NOMO-1 (cell line): ENCODE measurements at regions not wholly inside any gene's neighbourhood (a gene's known extent, or its start where the extent isn't known, plus 50 kb on each side); places are given as distances from the start of the nearest gene placed in this dataset.
"Not testable (repeated sequence)": the region's sequence is repeated elsewhere in the genome, so short reads cannot be mapped to it uniquely, and the experiment has no call there.

Experiments used
- DNase-seq, 2 experiments: peaks; one replicate each; lab custom pipeline; 2025; ENCODE audit not compliant: unreplicated experiment in 2 of 2; lab: John Stamatoyannopoulos, UW

DNA sequence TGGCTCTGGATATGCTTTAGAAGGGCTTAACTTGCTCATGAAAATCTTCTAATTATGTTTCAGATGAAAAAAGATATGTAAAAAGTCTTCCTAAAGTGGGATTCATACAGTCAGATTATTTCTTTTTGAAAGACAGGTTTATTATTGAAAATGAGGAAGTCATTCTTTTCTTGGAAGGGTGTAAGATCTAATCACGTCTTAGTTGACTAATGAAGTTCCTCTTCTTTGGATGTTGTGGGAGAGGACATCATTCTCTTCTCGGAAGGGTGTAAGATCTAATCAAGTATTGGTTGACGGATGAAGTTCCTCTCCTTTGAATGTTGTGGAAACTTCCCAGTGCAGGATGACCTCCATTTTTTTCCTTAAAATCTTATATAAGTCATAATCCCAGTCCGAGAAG is 74.9 kb downstream of the ALG10 start:
- peak; percentile 45 to 77 for DNase-seq

DNA sequence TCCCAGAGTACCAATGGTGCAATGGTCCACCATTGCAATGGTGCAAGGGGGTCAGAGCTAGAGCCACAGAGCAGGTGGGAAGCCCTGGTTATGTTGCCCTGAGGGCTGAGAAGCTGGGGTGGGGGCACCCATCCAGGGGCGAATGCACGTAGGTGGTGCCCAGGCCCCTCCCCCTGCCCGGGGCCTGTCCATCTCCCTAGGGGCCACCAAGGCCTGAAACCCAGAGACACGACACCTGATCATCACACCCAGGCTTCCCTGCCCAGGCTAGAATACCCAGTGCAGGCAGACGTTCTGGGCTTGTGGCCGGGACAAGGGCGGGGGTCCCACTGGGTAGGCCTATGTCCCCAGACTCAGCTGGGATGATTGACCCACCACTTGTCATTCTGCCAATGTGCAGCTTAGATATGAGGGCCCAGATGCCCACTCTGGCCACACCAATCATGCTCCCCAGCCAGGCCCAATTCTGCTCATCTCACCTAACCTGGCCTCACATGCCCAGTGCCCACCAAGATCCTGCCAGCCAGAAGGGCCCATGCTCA is 83.2 kb downstream of the ALG10 start:
- DNase-seq, result no peak

DNA sequence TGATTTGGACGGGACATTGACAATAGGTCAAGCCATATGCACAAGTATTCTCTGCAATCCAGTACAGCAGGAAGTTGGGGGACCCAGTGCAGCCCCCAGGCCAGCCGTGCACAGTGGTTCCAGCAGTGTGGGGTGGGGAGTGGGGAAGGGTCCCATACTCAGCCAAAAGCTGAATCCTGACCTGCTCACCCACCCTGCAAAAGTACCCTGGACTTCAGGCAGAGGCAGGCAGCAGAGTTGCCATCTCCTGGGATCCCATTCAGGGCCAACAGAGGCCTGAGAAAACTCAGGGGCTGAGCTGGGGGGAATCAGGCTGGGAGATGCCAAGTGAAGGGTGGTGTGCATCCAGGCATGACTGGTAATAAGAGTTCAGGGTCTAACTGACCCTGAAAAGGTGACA is 83.9 kb downstream of the ALG10 start:
- no peak for DNase-seq

- DNase-seq, result no peak
These were observed 84.7 kb downstream of the ALG10 start for GRCh38 chr12:34107016-34107415.

- DNase-seq, result no peak
These were observed 85.6 kb downstream of the ALG10 start for GRCh38 chr12:34107781-34108404.

DNA sequence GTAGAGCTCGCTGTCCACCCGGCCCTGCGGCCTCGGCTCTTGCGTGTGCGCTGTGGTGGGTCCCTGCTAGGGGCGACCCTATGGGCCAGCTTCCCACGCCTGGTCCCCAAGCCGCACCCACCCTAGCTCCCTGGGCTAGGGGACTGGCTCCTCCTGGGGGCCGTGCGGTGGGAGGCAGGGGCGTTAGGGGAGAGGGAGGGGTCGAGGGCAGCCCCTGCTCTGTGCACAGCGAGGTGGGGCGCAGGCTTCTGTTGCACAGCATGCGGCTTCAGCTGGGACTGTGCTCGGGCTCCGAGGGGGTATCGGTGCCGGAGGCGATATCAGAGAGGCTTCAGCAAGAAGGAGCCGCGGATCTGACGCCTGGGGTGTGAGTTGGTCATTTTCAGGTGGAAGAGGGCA is 86.1 kb downstream of the ALG10 start:
- no peak for DNase-seq

- DNase-seq, result no peak
These were observed 86.7 kb downstream of the ALG10 start for GRCh38 chr12:34108967-34109366.

DNA sequence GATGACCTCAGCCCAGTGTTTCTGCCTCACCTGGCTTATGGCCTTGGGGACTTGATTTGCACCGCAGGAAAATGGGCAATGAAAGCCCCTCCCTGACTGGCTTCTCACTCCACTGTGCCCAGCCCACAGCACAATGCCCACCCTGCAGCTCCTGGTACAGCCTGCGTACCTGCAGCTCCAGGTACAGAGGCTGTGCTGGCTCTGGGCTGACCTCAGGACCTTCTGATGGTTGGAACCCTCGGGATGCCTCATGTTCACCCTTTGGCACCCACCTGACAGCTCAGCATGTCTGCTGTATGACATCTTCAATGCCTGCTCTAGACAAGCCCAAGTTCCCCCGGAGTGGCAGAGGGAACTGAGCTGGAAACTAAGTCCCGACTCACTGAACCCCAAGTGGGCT is 87.1 kb downstream of the ALG10 start:
- DNase-seq, result no peak

DNA sequence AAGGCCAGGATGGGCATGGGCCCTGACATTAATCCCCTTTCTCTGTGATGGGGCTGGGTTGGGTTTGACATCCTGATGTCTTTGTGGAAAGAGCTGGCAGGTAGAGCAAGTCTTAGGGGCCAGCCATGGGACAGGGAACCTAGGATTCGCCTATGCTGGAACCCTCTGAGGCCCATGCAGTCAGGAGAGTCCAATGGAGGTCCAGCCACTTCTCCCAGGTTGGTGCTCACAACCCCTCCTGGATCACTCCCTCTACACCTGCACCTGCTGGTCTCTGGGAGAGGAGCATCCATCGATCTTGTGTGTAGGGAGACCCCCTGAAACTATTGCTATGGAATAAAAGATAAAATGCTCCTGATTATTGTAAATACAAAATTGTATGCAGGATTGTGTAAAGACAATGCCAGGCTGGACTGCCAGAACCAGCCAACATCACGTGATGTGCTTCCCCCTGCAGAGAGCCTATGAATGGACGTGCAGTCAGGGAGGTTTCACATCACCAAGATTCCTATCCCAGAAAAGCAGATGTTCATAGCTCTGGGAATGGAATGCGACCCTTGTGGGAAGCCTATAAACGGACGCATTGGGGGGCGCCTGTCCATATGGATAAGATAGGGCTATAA is 87.7 kb downstream of the ALG10 start:
- DNase-seq, result not testable (repeated sequence)

DNA sequence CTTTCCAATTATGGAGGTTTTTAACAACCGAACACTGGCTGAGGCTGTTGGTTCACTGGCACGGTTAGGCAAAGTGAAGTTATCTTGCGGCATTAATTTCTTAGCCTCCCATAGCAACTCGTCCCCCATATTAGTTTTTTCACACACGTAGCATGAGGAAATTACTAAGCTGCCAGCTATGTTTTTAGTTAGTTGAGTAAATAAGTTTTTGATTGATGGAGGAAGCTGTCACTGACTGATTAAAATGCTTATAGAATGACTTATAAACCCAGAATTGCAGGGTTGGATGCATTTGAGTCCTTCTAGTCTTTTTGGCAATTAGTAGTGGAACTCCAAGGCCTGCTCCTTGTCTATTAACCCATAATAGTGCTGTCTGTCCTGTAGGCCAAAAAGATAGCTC is 97.1 kb downstream of the ALG10 start:
- DNase-seq, result no peak

GRCh38 chr12:34121360-34121759 is 99.1 kb downstream of the ALG10 start:
- DNase-seq, result no peak

- DNase-seq, result peak; percentile 21 to 44
These were observed 100.8 kb downstream of the ALG10 start for GRCh38 chr12:34123092-34123491.

GRCh38 chr12:34124608-34125007 is 102.3 kb downstream of the ALG10 start:
- DNase-seq, result no peak

DNA sequence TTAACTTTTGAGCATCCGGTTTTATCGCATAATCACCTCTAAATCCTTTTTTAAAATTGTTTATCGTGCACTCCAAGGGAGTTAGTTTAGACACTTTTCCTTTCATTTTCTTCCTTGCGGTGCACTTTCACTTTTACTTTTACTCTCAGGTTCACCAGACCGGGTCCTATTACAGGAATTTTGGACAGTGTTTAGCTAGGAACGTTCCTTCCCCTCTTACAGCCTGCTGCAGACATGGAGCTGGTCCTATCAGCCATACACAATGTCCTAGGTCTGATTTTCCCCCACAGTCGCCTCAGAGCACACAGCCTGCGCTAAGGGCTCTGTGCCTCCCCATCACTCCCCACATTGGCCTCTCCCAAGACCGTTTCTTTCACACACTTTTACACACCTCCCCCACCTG is 103.9 kb downstream of the ALG10 start:
- DNase-seq, result peak in 1 of 2 experiments; percentile 49

DNA sequence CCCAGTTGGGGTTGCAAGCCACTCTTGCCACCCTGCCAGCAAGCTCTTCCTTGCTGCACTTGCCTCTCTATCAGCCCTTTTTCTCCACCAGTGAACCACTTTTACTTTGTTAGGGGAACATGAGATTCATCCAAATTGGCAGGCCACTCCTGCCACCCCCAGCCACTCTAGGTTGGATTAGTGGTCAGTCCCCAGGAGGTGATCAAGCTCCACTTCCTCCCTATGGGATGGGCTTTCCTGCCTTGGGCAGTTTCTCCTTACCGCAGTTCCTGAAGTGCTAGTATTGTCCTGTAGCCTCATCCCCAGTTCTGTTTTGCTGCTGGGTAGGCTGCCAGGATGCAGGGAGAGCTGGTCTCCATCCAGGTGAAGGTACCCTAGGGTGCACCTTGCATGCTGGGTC is 104.5 kb downstream of the ALG10 start:
- DNase-seq, result no peak

DNA sequence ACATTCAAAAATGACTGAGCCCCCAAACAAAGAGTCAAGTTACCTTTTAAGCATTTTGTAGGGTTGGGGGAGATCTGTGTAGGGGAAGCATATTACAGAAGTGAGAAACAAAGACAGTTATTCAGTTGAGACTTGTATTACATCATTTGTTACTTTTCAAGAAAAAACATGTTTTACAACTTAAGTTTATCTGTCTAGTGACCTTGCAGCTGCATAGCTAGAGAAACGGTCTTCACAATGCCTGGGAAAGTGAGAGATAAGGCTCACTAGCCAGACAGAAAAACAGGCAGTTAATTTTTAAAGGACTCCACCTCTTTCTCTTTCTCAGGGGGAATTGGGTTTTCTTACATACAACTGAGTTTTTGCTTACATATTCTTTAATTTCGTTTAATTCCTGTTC is 105.1 kb downstream of the ALG10 start:
- DNase-seq, result not testable (repeated sequence)

- no peak for DNase-seq
These were observed 120.1 kb downstream of the ALG10 start for GRCh38 chr12:34142430-34142829.

GRCh38 chr12:34151019-34151418 is 128.7 kb downstream of the ALG10 start:
- no peak for DNase-seq

- no peak for DNase-seq
These were observed 141.1 kb downstream of the ALG10 start for GRCh38 chr12:34163443-34163842.

DNA sequence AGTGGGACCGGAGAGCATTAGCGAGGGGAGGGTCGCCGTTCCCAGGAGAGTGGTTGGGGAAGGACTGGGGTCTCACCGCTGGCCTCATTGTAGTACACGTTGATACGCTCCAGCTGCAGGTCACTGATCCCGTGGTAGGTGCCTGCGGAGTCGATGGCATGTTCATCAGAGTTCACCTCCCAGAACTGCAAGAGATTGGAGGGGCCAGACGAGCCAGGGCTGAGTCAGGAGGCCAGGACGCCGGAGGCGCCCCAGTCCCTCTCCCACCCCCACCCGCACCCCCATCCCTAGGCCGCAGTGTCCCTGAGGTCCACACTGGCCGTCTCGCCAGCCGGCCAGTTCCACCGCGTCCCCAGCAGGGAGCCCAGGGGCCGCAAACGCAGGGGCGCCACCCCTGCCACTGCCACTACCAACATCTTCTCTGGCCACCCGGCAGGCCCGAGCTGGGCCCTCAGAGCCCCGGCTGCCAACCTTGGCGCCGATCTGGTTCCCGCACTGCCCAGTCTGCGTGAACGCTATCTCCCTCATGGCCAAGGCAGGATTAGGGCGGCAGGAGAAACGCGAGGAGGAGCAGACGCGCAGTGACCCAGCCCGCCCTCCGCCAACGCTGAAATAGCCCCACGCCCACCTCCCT is 144.2 kb downstream of the ALG10 start:
- DNase-seq, result no peak

DNA sequence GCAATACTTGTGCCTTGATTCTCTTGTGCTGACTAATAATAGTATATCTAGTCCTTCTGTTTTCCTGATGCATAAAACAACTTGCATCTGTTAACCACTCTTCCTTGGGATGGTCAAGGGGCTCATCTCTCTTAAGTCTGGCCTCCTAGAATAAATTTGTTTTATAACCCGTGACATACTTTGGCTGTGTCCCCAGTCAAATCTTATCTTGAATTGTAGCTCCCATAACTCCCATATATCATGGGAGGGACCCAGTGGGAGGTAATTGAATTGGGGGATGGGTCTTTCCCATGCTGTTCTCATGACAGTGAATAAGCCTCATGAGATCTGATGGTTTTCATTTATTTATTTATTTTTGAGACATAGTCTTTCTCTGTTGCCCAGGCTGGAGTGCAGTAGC is 146.2 kb downstream of the ALG10 start:
- DNase-seq, result not testable (repeated sequence)

DNA sequence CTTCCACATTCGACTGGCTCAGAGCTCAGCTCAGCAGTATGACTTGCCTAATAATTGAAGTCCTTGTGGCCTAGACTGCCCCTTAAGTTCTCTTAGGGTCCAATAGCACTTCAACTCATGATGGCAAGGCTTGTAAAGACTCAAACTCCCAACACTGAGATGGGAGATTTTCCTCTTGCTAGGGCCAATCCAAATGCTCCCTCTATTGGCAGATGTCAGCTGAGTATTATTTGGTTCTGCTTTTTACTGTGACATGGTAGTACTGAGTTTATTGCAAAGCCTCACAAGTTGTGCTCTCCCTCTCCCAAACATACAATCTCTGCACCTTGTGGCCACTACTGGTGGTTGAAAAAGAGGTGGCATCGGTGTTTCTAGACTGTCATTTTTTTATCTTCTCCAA is 164.2 kb downstream of the ALG10 start:
- peak in 1 of 2 experiments; percentile 5 for DNase-seq
